OCI-LY3 (cell line): ENCODE measurements at regions not wholly inside any gene's neighbourhood (a gene's known extent, or its start where the extent isn't known, plus 50 kb on each side); places are given as distances from the start of the nearest gene placed in this dataset.

Experiments
- CTCF ChIP-seq: fragments of 200-600, 300-600 bp; sonication (generic); IDR thresholded peaks from 2 replicates; pipeline ENCODE4 v1.5.1; 2014; ENCODE audit warnings: antibody characterized with exemption, low read length, low read depth
- EZH2phosphoT487 ChIP-seq: fragments of 200-600 bp; shearing (Covaris generic); IDR thresholded peaks from 2 replicates; pipeline ENCODE4 v1.6.1; 2018; ENCODE audit warnings: antibody characterized with exemption, mixed run types, low read depth

- no peak for TF ChIP-seq CTCF
- no peak for TF ChIP-seq EZH2phosphoT487
Observed at GRCh38 chr4:134324179-134324578, 122.6 kb upstream of the PABPC4L start.
